PC-9 (cell line): ENCODE measurements at regions not wholly inside any gene's neighbourhood (a gene's known extent, or its start where the extent isn't known, plus 50 kb on each side); places are given as distances from the start of the nearest gene placed in this dataset.

Experiments
- CTCF ChIP-seq: fragments of 200-600 bp; sonication (generic); conservative IDR thresholded peaks from 2 replicates; pipeline ENCODE4 v1.6.1; 2017; ENCODE audit warnings: mixed run types, antibody characterized with exemption, mild to moderate bottlenecking, moderate library complexity
- EZH2 ChIP-seq: fragments of 200-600 bp; sonication (generic); IDR thresholded peaks from 2 replicates; pipeline ENCODE4 v1.8.0; 2017; ENCODE audit warnings: antibody characterized with exemption, low read depth

GRCh38 chr17:73947281-73947965 lies 256.1 kb upstream of the RPL38 start:
- TF ChIP-seq CTCF (no peak), EZH2 (no peak)
